Neural progenitor cell (in vitro differentiated cells): ENCODE measurements at regions not wholly inside any gene's neighbourhood (a gene's known extent, or its start where the extent isn't known, plus 50 kb on each side); places are given as distances from the start of the nearest gene placed in this dataset.

Experiments used
- DNase-seq: peaks from one replicate; pipeline ENCODE4 v3.0.0-alpha.2; 2016; ENCODE audit warnings: low spot score
- H2AFZ ChIP-seq: fragments of 200-600 bp; sonication (generic); replicated peaks from 2 replicates; pipeline ENCODE4 v1.6.1; 2016; ENCODE audit warnings: antibody characterized with exemption
- H3F3A ChIP-seq: fragments of 200-600 bp; sonication (generic); 2 replicates; pipeline ENCODE4 v1.6.1; 2016; ENCODE audit warnings: antibody characterized with exemption, low read depth
- H3K27ac ChIP-seq: fragments of 200-600 bp; sonication (generic); 2 replicates; pipeline ENCODE4 v1.5.1; 2016; ENCODE audit warnings: mild to moderate bottlenecking
- H3K27me3 ChIP-seq: fragments of 200-600 bp; sonication (generic); 2 replicates; pipeline ENCODE4 v1.6.1; 2016; ENCODE audit warnings: mild to moderate bottlenecking, moderate library complexity
- H3K36me3 ChIP-seq: fragments of 200-600 bp; sonication (generic); 2 replicates; pipeline ENCODE4 v1.5.1; 2016
- H3K4me1 ChIP-seq: fragments of 200-600 bp; sonication (generic); 2 replicates; pipeline ENCODE4 v1.6.1; 2016; ENCODE audit warnings: mixed run types
- H3K4me2 ChIP-seq: fragments of 200-600 bp; sonication (generic); 2 replicates; pipeline ENCODE4 v1.6.1; 2016
- H3K4me3 ChIP-seq: fragments of 200-600 bp; sonication (generic); 2 replicates; pipeline ENCODE4 v1.5.1; 2016
- H3K79me2 ChIP-seq: fragments of 200-600 bp; sonication (generic); 2 replicates; pipeline ENCODE4 v1.6.1; 2016; ENCODE audit warnings: low read depth
- H3K9ac ChIP-seq: fragments of 200-600 bp; sonication (generic); 2 replicates; pipeline ENCODE4 v1.6.1; 2016
- H3K9me3 ChIP-seq: fragments of 200-600 bp; sonication (generic); 2 replicates; pipeline ENCODE4 v1.5.1; 2016; ENCODE audit warnings: low read depth
- H4K20me1 ChIP-seq: fragments of 200-600 bp; sonication (generic); 2 replicates; pipeline ENCODE4 v1.6.1; 2016; ENCODE audit warnings: low read depth
- H3K27ac Mint-ChIP-seq: 3 replicates; pipeline ENCODE4 v1.8.0; 2021; ENCODE audit warnings: mixed read lengths
- H3K27me3 Mint-ChIP-seq: 2 replicates; pipeline ENCODE4 v1.8.0; 2022; ENCODE audit warnings: low read depth, mild to moderate bottlenecking, inconsistent platforms, moderate library complexity, mixed read lengths; ENCODE audit not compliant: insufficient read depth
- H3K36me3 Mint-ChIP-seq: 3 replicates; pipeline ENCODE4 v1.8.0; 2021; ENCODE audit warnings: mixed read lengths
- H3K4me1 Mint-ChIP-seq: 3 replicates; pipeline ENCODE4 v1.8.0; 2021; ENCODE audit warnings: mixed read lengths
- H3K4me3 Mint-ChIP-seq: 3 replicates; pipeline ENCODE4 v1.8.0; 2021; ENCODE audit warnings: mild to moderate bottlenecking, moderate library complexity, mixed read lengths
- H3K9me3 Mint-ChIP-seq: 3 replicates; pipeline ENCODE4 v1.8.0; 2020; ENCODE audit warnings: mixed read lengths
- EZH2 ChIP-seq: fragments of 200-600 bp; sonication (generic); IDR thresholded peaks from 2 replicates; pipeline ENCODE4 v1.6.1; 2017; ENCODE audit warnings: antibody characterized with exemption, mild to moderate bottlenecking, moderate library complexity
- EZH2phosphoT487 ChIP-seq: fragments of 200-600 bp; sonication (generic); IDR thresholded peaks from 2 replicates; pipeline ENCODE4 v1.6.1; 2017; ENCODE audit warnings: antibody characterized with exemption
- TF ChIP-seq, protein P1 (sequence below): fragments of 200-600 bp; sonication (generic); IDR thresholded peaks from 2 replicates; pipeline ENCODE4 v1.5.1; 2017; ENCODE audit warnings: antibody characterized with exemption, mild to moderate bottlenecking

DNA sequence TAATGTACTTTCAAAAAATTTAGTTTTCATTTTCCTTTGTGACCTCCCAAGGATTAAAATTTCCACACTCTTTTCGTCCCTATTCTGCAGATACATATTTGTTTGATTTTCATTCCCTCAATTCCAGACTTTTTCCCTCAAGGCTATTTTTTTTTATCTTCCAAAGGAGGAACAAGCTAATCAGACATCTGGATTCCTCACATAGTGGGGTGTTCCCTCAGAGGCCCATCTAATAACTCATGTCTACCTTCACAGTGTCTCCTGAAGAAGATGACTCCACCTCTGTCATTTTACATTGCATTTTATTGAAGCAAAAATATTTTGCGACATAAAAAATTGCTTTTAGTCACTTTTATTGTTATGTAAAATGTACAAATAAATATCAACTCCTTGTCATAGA is 122.2 kb downstream of the RFPL4B start:
- Histone ChIP-seq H2AFZ (peak overlapping the region; percentile 4), H3K27me3 (no peaks in the 10 kb centered on the region), H3K9ac (no peak overlapping the region), H3K4me1 (no peaks in the 10 kb centered on the region), H3K4me2 (no peak overlapping the region), H3K4me3 (no peak overlapping the region), H4K20me1 (no peaks in the 10 kb centered on the region), H3K36me3 (no peaks in the 10 kb centered on the region), H3F3A (no peaks in the 10 kb centered on the region), H3K27ac (no peak overlapping the region), H3K9me3 (no peaks in the 10 kb centered on the region), H3K79me2 (no peaks in the 10 kb centered on the region)
- Mint-ChIP-seq H3K36me3 (no peaks in the 10 kb centered on the region), H3K27me3 (peaks cover 3% of the 10 kb centered on the region), H3K27ac (peak overlapping the region; percentile 61), H3K9me3 (peaks cover 5% of the 10 kb centered on the region), H3K4me3 (no peak overlapping the region), H3K4me1 (peaks cover 29% of the 10 kb centered on the region)
- DNase-seq = no peak
- TF ChIP-seq EZH2phosphoT487 (no peak), EZH2 (no peak)
- TF ChIP-seq, protein P1, sequence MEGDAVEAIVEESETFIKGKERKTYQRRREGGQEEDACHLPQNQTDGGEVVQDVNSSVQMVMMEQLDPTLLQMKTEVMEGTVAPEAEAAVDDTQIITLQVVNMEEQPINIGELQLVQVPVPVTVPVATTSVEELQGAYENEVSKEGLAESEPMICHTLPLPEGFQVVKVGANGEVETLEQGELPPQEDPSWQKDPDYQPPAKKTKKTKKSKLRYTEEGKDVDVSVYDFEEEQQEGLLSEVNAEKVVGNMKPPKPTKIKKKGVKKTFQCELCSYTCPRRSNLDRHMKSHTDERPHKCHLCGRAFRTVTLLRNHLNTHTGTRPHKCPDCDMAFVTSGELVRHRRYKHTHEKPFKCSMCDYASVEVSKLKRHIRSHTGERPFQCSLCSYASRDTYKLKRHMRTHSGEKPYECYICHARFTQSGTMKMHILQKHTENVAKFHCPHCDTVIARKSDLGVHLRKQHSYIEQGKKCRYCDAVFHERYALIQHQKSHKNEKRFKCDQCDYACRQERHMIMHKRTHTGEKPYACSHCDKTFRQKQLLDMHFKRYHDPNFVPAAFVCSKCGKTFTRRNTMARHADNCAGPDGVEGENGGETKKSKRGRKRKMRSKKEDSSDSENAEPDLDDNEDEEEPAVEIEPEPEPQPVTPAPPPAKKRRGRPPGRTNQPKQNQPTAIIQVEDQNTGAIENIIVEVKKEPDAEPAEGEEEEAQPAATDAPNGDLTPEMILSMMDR = no peak

DNA sequence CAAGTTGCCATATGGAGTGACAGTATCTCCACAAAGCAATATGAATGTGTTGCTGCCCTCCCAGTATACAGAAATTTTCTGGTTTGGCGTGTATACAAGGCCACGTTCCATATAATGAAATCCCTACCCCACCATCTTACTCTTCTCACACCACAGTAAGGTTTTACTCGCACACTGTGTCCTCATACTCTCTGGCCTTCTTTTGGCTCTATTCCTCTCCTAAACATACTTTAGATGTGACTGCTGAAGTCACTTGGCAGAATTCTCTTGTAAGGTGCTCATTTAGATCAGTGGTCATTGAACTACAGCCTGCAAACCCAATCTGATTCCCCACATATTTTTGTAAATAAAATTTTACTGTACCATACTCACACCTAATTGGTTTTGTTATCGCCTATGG is 123.2 kb downstream of the RFPL4B start:
- no peak overlapping the region for H3K4me3 ChIP-seq
- no peaks in the 10 kb centered on the region for H3K27me3 ChIP-seq
- H3K36me3 ChIP-seq = no peaks in the 10 kb centered on the region
- Mint-ChIP-seq H3K27ac (no peak overlapping the region), H3K4me3 (no peak overlapping the region), H3K36me3 (no peaks in the 10 kb centered on the region), H3K27me3 (no peaks in the 10 kb centered on the region), H3K4me1 (peaks cover 32% of the 10 kb centered on the region), H3K9me3 (peaks cover 5% of the 10 kb centered on the region)
- H3K79me2 ChIP-seq = no peaks in the 10 kb centered on the region
- no peak for DNase-seq
- no peaks in the 10 kb centered on the region for H3K4me1 ChIP-seq
- H3K4me2 ChIP-seq = no peak overlapping the region
- no peaks in the 10 kb centered on the region for H3F3A ChIP-seq
- H3K9me3 ChIP-seq = no peaks in the 10 kb centered on the region
- no peaks in the 10 kb centered on the region for H4K20me1 ChIP-seq
- H3K9ac ChIP-seq = no peak overlapping the region
- H2AFZ ChIP-seq = no peak overlapping the region
- H3K27ac ChIP-seq = no peak overlapping the region
- TF ChIP-seq, protein P1 = no peak
- no peak for TF ChIP-seq EZH2
- no peak for TF ChIP-seq EZH2phosphoT487

DNA sequence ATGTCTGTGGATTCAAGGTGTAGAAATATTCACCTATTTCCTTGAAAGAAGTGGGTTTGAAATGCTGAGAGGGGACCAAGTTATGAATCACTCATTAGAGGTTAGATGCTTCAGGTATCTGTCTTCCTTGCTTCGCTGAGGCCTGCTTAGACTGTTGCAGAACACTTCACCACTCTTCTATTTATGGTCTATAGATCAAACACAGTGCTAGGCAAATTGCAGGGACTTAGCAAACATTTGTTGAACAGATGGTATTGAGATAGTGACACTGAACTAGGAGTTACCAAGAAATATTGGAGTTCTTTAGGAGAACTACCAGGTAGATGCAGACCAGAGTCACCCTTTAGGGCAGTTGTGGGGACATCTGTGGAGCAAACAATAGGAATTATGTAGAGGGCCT is 123.8 kb downstream of the RFPL4B start:
- H3K27ac ChIP-seq = no peak overlapping the region

More for the DNA sequence above, 123.8 kb downstream of the RFPL4B start:
- Mint-ChIP-seq H3K9me3 (peaks cover 5% of the 10 kb centered on the region), H3K27ac (peak overlapping the region; percentile 47), H3K27me3 (no peaks in the 10 kb centered on the region), H3K36me3 (no peaks in the 10 kb centered on the region), H3K4me3 (no peak overlapping the region), H3K4me1 (peaks cover 35% of the 10 kb centered on the region)
- peak overlapping the region; percentile 83 for H2AFZ ChIP-seq
- H4K20me1 ChIP-seq = no peaks in the 10 kb centered on the region
- H3K9ac ChIP-seq = no peak overlapping the region
- H3K79me2 ChIP-seq = no peaks in the 10 kb centered on the region
- TF ChIP-seq, protein P1 = no peak
- TF ChIP-seq EZH2 = no peak
- no peak for TF ChIP-seq EZH2phosphoT487
- no peaks in the 10 kb centered on the region for H3K27me3 ChIP-seq
- no peak overlapping the region for H3K4me2 ChIP-seq
- no peaks in the 10 kb centered on the region for H3K36me3 ChIP-seq
- no peaks in the 10 kb centered on the region for H3K4me1 ChIP-seq
- no peak overlapping the region for H3K4me3 ChIP-seq
- H3K9me3 ChIP-seq = no peaks in the 10 kb centered on the region
- H3F3A ChIP-seq = no peaks in the 10 kb centered on the region
- DNase-seq = no peak
